BJ (cell line): ENCODE measurements at regions not wholly inside any gene's neighbourhood (a gene's known extent, or its start where the extent isn't known, plus 50 kb on each side); places are given as distances from the start of the nearest gene placed in this dataset.

Source experiments
- CTCF ChIA-PET: fragments of 350-600 bp; formaldehyde crosslinking; extraction: SDS; loops from one replicate; lab custom pipeline; 2021; ENCODE audit warnings: antibody characterized with exemption, inconsistent platforms; lab: Yijun Ruan, JAX
- POLR2A ChIA-PET: fragments of 300-600 bp; sonication (Branson Sonifier 250); formaldehyde crosslinking; extraction: SDS; loops from one replicate; lab custom pipeline; 2021; ENCODE audit warnings: antibody characterized with exemption; lab: Charles Lee
- DNase-seq: peaks from one replicate; pipeline ENCODE4 v3.0.0-alpha.2; 2011; ENCODE audit warnings: low read depth
- H3K27me3 ChIP-seq: 2 replicates; pipeline ENCODE4 v1.6.0; 2011; ENCODE audit warnings: low read length; ENCODE audit not compliant: control insufficient read depth, insufficient read depth
- H3K36me3 ChIP-seq: 2 replicates; pipeline ENCODE4 v1.5.1; 2011; ENCODE audit warnings: low read length; ENCODE audit not compliant: control insufficient read depth, insufficient read depth
- H3K4me3 ChIP-seq: 2 replicates; pipeline ENCODE4 v1.5.1; 2011; ENCODE audit warnings: low read depth, mild to moderate bottlenecking, control low read depth, low read length
- CTCF ChIP-seq: IDR thresholded peaks from 2 replicates; pipeline ENCODE4 v1.5.1; 2011; ENCODE audit warnings: low read depth, mild to moderate bottlenecking, control low read depth, inconsistent platforms, low read length, moderate library complexity; ENCODE audit not compliant: insufficient read depth

- Histone ChIP-seq H3K27me3 (no peaks in the 10 kb centered on the region), H3K36me3 (no peaks in the 10 kb centered on the region), H3K4me3 (no peak overlapping the region)
- DNase-seq, result no peak
- TF ChIP-seq CTCF, result no peak
- POLR2A ChIA-PET, result no interaction called here
- CTCF ChIA-PET, result no interaction called here
These were observed 265.6 kb upstream of the FOXK1 start for GRCh38 chr7:4416396-4417056.

- no peak for TF ChIP-seq CTCF
- no peaks in the 10 kb centered on the region for H3K36me3 ChIP-seq
- H3K4me3 ChIP-seq, result no peak overlapping the region
- POLR2A ChIA-PET, result no interaction called here
- H3K27me3 ChIP-seq, result no peaks in the 10 kb centered on the region
- DNase-seq, result no peak
- CTCF ChIA-PET, result no interaction called here
These were observed 253.6 kb upstream of the FOXK1 start for GRCh38 chr7:4428526-4428925.

GRCh38 chr7:4430227-4430626 lies 251.9 kb upstream of the FOXK1 start:
- CTCF ChIA-PET, result no interaction called here
- Histone ChIP-seq H3K27me3 (no peaks in the 10 kb centered on the region), H3K4me3 (no peak overlapping the region), H3K36me3 (no peaks in the 10 kb centered on the region)
- no peak for TF ChIP-seq CTCF
- POLR2A ChIA-PET, result no interaction called here
- no peak for DNase-seq

- H3K36me3 ChIP-seq, result no peaks in the 10 kb centered on the region
- H3K27me3 ChIP-seq, result no peaks in the 10 kb centered on the region
- H3K4me3 ChIP-seq, result no peak overlapping the region
- no peak for TF ChIP-seq CTCF
- ChIA-PET POLR2A (no interaction called here), CTCF (interaction anchor here (1.2 to 1.9 kb wide), 2 partner anchors 10 to 12 kb away, joined by 3 to 4 read pairs; no protein-coding TSS in a partner anchor)
- no peak for DNase-seq
These were observed 247.8 kb upstream of the FOXK1 start for GRCh38 chr7:4434306-4434705.

- CTCF ChIA-PET, result no interaction called here
- POLR2A ChIA-PET, result no interaction called here
- Histone ChIP-seq H3K36me3 (no peaks in the 10 kb centered on the region), H3K27me3 (no peaks in the 10 kb centered on the region), H3K4me3 (no peak overlapping the region)
- no peak for TF ChIP-seq CTCF
- no peak for DNase-seq
These were observed 245.7 kb upstream of the FOXK1 start for GRCh38 chr7:4436361-4436895.
